ENCODE measurements at regions not wholly inside any gene's neighbourhood (a gene's known extent, or its start where the extent isn't known, plus 50 kb on each side); places are given as distances from the start of the nearest gene placed in this dataset.

DNA sequence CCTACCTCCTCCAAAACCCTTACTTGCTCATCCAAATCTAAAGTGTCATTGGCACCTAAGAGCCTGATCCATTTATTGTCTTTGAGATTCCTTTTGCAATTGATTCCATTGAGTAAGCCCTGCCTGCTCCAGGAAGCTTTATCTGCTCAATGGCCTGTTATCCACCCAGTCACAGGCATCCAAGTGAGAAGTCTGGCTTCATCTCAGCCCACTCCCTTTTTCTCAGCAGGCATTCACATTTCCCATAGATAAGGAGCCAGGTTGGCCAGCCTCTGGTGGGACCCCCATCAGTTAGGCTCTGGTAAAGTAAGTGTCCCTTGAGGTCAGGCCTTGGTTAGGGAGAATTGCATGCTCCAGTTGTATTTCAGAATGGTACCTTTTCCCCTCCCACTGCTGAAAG lies 396.2 kb upstream of the ST6GAL2 start:
- TF ChIP-seq CTCF (IDR thresholded peaks at IDR 0.05) = no peak
- TF ChIP-seq POLR2A (IDR thresholded peaks at IDR 0.05) = no peak

Measured in uterus (tissue), 2 donors.